CD4-positive, alpha-beta T cell treated with Interleukin-17A for 1 hour (primary cell): ENCODE measurements at regions not wholly inside any gene's neighbourhood (a gene's known extent, or its start where the extent isn't known, plus 50 kb on each side); places are given as distances from the start of the nearest gene placed in this dataset.
A peak's percentile ranks its signal among the peaks of the same experiment; 100 is the strongest.

Experiments
- DNase-seq: peaks from one replicate; pipeline ENCODE4 v3.0.0-alpha.2; 2020

GRCh38 chr2:172153156-172153555 lies 50.5 kb upstream of the DLX2 start:
- DNase-seq, result no peak

- no peak for DNase-seq
Measured at GRCh38 chr2:172153757-172154156, 51.1 kb upstream of the DLX2 start.

GRCh38 chr2:172155752-172156151 lies 53.1 kb upstream of the DLX2 start:
- DNase-seq, result no peak

- DNase-seq, result no peak
Measured at GRCh38 chr2:172160839-172161238, 58.1 kb upstream of the DLX2 start.

- DNase-seq, result no peak
Measured at GRCh38 chr2:172162225-172162733, 59.6 kb upstream of the DLX2 start.

GRCh38 chr2:172162739-172163336 lies 60.1 kb upstream of the DLX2 start:
- no peak for DNase-seq

- DNase-seq, result no peak
Measured at GRCh38 chr2:172168917-172169346, 66.2 kb upstream of the DLX2 start.

GRCh38 chr2:172169611-172170010 lies 66.9 kb upstream of the DLX2 start:
- DNase-seq, result no peak

- DNase-seq, result peak; percentile 62
Measured at GRCh38 chr2:172172513-172173173, 69.9 kb upstream of the DLX2 start.

GRCh38 chr2:172173174-172173706 lies 70.5 kb upstream of the DLX2 start:
- no peak for DNase-seq

GRCh38 chr2:172177581-172177980 lies 74.9 kb upstream of the DLX2 start:
- no peak for DNase-seq

GRCh38 chr2:172177996-172178395 lies 75.3 kb upstream of the DLX2 start:
- no peak for DNase-seq

- DNase-seq, result no peak
Measured at GRCh38 chr2:172179045-172179701, 76.5 kb upstream of the DLX2 start.

- DNase-seq, result no peak
Measured at GRCh38 chr2:172181840-172182239, 79.1 kb upstream of the DLX2 start.

GRCh38 chr2:172182624-172183023 lies 79.9 kb upstream of the DLX2 start:
- no peak for DNase-seq

GRCh38 chr2:172193331-172194089 lies 90.8 kb upstream of the DLX2 start:
- DNase-seq, result no peak

GRCh38 chr2:172195836-172196376 lies 93.2 kb upstream of the DLX2 start:
- no peak for DNase-seq

- DNase-seq, result no peak
Measured at GRCh38 chr2:172196768-172197431, 94.2 kb upstream of the DLX2 start.

GRCh38 chr2:172198361-172198760 lies 95.7 kb upstream of the DLX2 start:
- DNase-seq, result no peak

- no peak for DNase-seq
Measured at GRCh38 chr2:172198908-172199307, 96.2 kb upstream of the DLX2 start.

- peak; percentile 25 for DNase-seq
Measured at GRCh38 chr2:172200495-172201085, 97.9 kb upstream of the DLX2 start.

- DNase-seq, result no peak
Measured at GRCh38 chr2:172204309-172204708, 101.6 kb upstream of the DLX2 start.
